Large intestine (tissue), 3 donors: ENCODE measurements at regions not wholly inside any gene's neighbourhood (a gene's known extent, or its start where the extent isn't known, plus 50 kb on each side); places are given as distances from the start of the nearest gene placed in this dataset.

Experiments used
- DNase-seq, 2 donors: peaks; one replicate each; pipeline versions ENCODE4 v3.0.0 to v3.0.0-alpha.2; 2013
- H3K27ac ChIP-seq: one replicate; pipeline ENCODE4 v1.5.1; 2013; ENCODE audit warnings: low read length
- H3K27me3 ChIP-seq: 2 replicates; pipeline ENCODE4 v1.6.1; 2013; ENCODE audit warnings: low read length; ENCODE audit not compliant: control insufficient read depth, insufficient read depth
- H3K36me3 ChIP-seq: 2 replicates; pipeline ENCODE4 v1.6.1; 2013; ENCODE audit warnings: low read length; ENCODE audit not compliant: control insufficient read depth, insufficient read depth
- H3K4me1 ChIP-seq: one replicate; pipeline ENCODE4 v1.6.1; 2013; ENCODE audit warnings: low read length; ENCODE audit not compliant: control insufficient read depth, insufficient read depth
- H3K4me3 ChIP-seq: one replicate; pipeline ENCODE4 v1.5.1; 2013; ENCODE audit warnings: low read length
- H3K9me3 ChIP-seq: one replicate; pipeline ENCODE4 v1.6.1; 2013; ENCODE audit warnings: mild to moderate bottlenecking, low read depth, low read length, moderate library complexity; ENCODE audit not compliant: control insufficient read depth
- WGBS: methylation state at CpG from one replicate; pipeline ENCODE4 v1.1.5; 2013; ENCODE audit warnings: low lambda C conversion rate; ENCODE audit not compliant: insufficient coverage; 5-methylcytosine and 5-hydroxymethylcytosine counted together

DNA sequence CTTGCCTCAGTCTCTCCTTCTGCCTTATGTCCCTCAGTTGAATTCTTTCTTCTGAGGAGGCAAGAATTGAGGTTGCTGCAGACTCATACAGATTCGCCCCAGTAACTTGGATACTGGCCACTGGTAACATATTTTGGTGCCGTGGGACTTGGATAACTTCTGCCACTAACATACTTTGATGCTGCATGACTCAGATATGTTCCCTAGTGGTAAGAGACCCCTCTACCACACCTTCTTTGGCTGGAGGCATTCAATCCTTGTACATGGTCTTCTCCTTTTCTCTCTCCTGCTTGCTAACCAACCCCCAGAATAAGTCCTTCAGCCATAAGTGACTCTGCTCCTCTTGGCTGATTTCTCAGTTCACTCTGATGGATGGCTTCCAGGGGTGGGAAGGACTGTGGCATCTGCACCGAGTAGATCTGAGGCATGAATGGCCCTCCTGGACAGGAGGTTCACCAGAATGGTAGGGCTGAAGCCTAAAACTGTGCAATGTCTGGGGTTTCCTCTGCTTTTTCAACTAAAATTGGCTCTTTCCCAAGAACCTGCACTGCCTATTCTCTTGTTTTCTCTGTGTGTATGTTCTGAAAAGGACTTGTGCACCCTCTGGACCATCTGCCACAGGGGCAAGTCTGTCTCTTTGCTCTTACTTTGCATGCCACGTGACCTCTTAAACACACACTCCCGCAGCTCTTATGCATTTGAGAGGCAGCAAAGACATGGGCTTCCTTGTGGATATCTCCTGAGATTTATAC lies 55.5 kb upstream of the FSTL1 start:
- H3K9me3 ChIP-seq: no peaks in the 10 kb centered on the region
- no peaks in the 10 kb centered on the region for H3K4me1 ChIP-seq
- no CpG with 5 or more reads among the region's 5 CpGs for WGBS
- no peak for DNase-seq
- H3K27me3 ChIP-seq: no peaks in the 10 kb centered on the region
- no peak overlapping the region for H3K4me3 ChIP-seq
- H3K27ac ChIP-seq: no peak overlapping the region
- H3K36me3 ChIP-seq: no peaks in the 10 kb centered on the region

DNA sequence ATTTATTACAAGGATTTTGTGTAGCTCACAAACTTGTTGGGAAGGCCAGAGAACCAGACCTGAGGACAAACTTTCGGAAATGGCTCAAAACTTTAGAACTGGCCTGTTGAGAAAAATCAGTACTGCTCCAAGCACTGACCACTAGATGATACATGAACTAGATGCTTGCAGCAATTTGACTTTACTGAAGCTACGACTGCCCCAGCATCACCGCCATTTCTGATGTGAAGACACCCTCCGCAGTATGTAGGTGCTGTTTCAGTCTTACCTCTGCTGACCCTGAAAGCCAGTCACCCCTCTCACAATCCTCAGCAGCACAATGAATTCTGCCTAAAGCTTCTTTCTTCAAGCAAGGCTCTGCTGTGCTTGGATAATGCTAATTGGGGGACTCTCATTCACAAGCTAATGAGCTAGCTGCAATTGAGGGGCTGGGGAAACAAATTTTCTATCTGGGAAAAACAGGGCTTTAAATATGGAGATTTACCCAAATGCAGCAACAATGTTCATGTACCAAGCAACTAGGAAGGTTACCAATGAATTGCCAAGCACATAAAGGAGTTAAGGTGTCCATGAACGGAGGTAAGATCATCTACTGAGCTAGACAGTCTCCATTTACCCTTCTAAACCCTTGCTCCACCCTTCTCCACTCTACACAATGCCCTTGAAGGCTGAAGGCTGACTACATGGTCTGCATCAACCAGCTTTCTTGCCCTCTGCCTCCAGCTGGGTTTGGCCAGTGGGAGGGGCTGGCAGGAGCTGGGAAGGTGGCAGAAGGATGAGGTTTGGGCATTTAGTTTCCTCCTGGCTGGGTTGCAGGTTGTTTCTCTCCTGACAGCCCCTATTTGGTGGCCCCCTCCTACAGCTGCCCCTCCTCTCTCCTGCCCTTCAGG lies 53.2 kb upstream of the FSTL1 start:
- WGBS: no CpG with 5 or more reads among the region's 5 CpGs
- H3K36me3 ChIP-seq: no peaks in the 10 kb centered on the region
- no peak for DNase-seq
- no peaks in the 10 kb centered on the region for H3K9me3 ChIP-seq
- H3K27ac ChIP-seq: no peak overlapping the region
- H3K4me3 ChIP-seq: no peak overlapping the region
- no peaks in the 10 kb centered on the region for H3K4me1 ChIP-seq
- no peaks in the 10 kb centered on the region for H3K27me3 ChIP-seq

GRCh38 chr3:120502116-120502515 lies 51.3 kb upstream of the FSTL1 start:
- Histone ChIP-seq H3K9me3 (no peaks in the 10 kb centered on the region), H3K4me1 (no peaks in the 10 kb centered on the region), H3K36me3 (no peaks in the 10 kb centered on the region), H3K27ac (no peak overlapping the region), H3K4me3 (no peak overlapping the region), H3K27me3 (no peaks in the 10 kb centered on the region)
- 93% methylated on average over 3 of the region's 8 CpGs for WGBS
- DNase-seq: no peak
